ENCODE measurements at regions not wholly inside any gene's neighbourhood (a gene's known extent, or its start where the extent isn't known, plus 50 kb on each side); places are given as distances from the start of the nearest gene placed in this dataset.

- intact Hi-C loops (cut with DNase I, micrococcal nuclease), result no loop called here
- H3K36me3 Mint-ChIP-seq (ENCODE audit: low read depth), result no peaks in the 10 kb centered on the region
Measured at GRCh38 chr4:133720001-133720400, 481.6 kb downstream of the PABPC4L start.

GRCh38 chr4:133719098-133719497 lies 482.5 kb downstream of the PABPC4L start:
- Mint-ChIP-seq H3K4me1 (ENCODE audit: low read depth) (no peaks in the 10 kb centered on the region), H3K4me3 (no peak overlapping the region), H3K9me3 (peaks cover 6% of the 10 kb centered on the region), H3K27me3 (no peaks in the 10 kb centered on the region), H3K27ac (no peak overlapping the region), H3K36me3 (ENCODE audit: low read depth) (no peaks in the 10 kb centered on the region)
- Histone ChIP-seq H3K27ac (ENCODE audit: low read depth in 1 of 2, low read length in 2 of 2) (no peak overlapping the region), H3K27me3 (ENCODE audit: control insufficient read depth in 1 of 2, insufficient read depth in 2 of 2, low read length in 2 of 2) (no peaks in the 10 kb centered on the region), H3K4me1 (ENCODE audit: insufficient read depth, low read length) (no peaks in the 10 kb centered on the region), H3K9me3 (ENCODE audit: control insufficient read depth in 1 of 2, insufficient read depth in 1 of 2, low read length in 2 of 2) (peaks cover 0 to 4% of the 10 kb centered on the region in 2 experiments), H3K36me3 (ENCODE audit: insufficient read depth, low read length) (no peaks in the 10 kb centered on the region), H3K4me3 (ENCODE audit: low read length) (no peak overlapping the region)
- ChIA-PET POLR2A (no interaction called here), CTCF (no interaction called here)
- no peak for TF ChIP-seq CTCF (IDR thresholded peaks at IDR 0.05)
- DNase-seq (no peak), ATAC-seq (ENCODE audit: poor library complexity) (no peak)
- intact Hi-C loops (cut with DNase I, micrococcal nuclease), result no loop called here

More at GRCh38 chr4:133720001-133720400, 481.6 kb downstream of the PABPC4L start:
- POLR2A ChIA-PET, result no interaction called here
- H3K27me3 ChIP-seq (ENCODE audit: control insufficient read depth in 1 of 2, insufficient read depth in 2 of 2, low read length in 2 of 2), result no peaks in the 10 kb centered on the region
- no peaks in the 10 kb centered on the region for H3K4me1 ChIP-seq (ENCODE audit: insufficient read depth, low read length)
- Mint-ChIP-seq H3K27ac (no peak overlapping the region), H3K4me3 (no peak overlapping the region), H3K4me1 (ENCODE audit: low read depth) (no peaks in the 10 kb centered on the region), H3K27me3 (no peaks in the 10 kb centered on the region), H3K9me3 (peaks cover 6% of the 10 kb centered on the region)
- H3K9me3 ChIP-seq (ENCODE audit: control insufficient read depth in 1 of 2, insufficient read depth in 1 of 2, low read length in 2 of 2), result peaks cover 0 to 4% of the 10 kb centered on the region in 2 experiments
- DNase-seq (no peak), ATAC-seq (ENCODE audit: poor library complexity) (no peak)
- no peak overlapping the region for H3K4me3 ChIP-seq (ENCODE audit: low read length)
- CTCF ChIA-PET, result no interaction called here
- TF ChIP-seq CTCF (IDR thresholded peaks at IDR 0.05), result no peak
- H3K36me3 ChIP-seq (ENCODE audit: insufficient read depth, low read length), result no peaks in the 10 kb centered on the region
- no peak overlapping the region for H3K27ac ChIP-seq (ENCODE audit: low read depth in 1 of 2, low read length in 2 of 2)

GRCh38 chr4:133714211-133714610 lies 487.4 kb downstream of the PABPC4L start:
- Mint-ChIP-seq H3K4me3 (no peak overlapping the region), H3K4me1 (ENCODE audit: low read depth) (no peaks in the 10 kb centered on the region), H3K27ac (no peak overlapping the region), H3K27me3 (no peaks in the 10 kb centered on the region), H3K36me3 (ENCODE audit: low read depth) (no peaks in the 10 kb centered on the region), H3K9me3 (peaks cover 2% of the 10 kb centered on the region)
- H3K27ac ChIP-seq (ENCODE audit: low read depth in 1 of 2, low read length in 2 of 2), result no peak overlapping the region
- intact Hi-C loops (cut with DNase I, micrococcal nuclease), result no loop called here
- H3K9me3 ChIP-seq (ENCODE audit: control insufficient read depth in 1 of 2, insufficient read depth in 1 of 2, low read length in 2 of 2), result peaks cover 4 to 6% of the 10 kb centered on the region in 2 experiments
- ATAC-seq (ENCODE audit: poor library complexity) (no peak), DNase-seq (no peak)
- no peaks in the 10 kb centered on the region for H3K27me3 ChIP-seq (ENCODE audit: control insufficient read depth in 1 of 2, insufficient read depth in 2 of 2, low read length in 2 of 2)
- no peaks in the 10 kb centered on the region for H3K4me1 ChIP-seq (ENCODE audit: insufficient read depth, low read length)
- no peak for TF ChIP-seq CTCF (IDR thresholded peaks at IDR 0.05)
- H3K36me3 ChIP-seq (ENCODE audit: insufficient read depth, low read length), result no peaks in the 10 kb centered on the region
- no peak overlapping the region for H3K4me3 ChIP-seq (ENCODE audit: low read length)
- ChIA-PET CTCF (no interaction called here), POLR2A (no interaction called here)
